ENCODE measurements at regions not wholly inside any gene's neighbourhood (a gene's known extent, or its start where the extent isn't known, plus 50 kb on each side); places are given as distances from the start of the nearest gene placed in this dataset.

DNA sequence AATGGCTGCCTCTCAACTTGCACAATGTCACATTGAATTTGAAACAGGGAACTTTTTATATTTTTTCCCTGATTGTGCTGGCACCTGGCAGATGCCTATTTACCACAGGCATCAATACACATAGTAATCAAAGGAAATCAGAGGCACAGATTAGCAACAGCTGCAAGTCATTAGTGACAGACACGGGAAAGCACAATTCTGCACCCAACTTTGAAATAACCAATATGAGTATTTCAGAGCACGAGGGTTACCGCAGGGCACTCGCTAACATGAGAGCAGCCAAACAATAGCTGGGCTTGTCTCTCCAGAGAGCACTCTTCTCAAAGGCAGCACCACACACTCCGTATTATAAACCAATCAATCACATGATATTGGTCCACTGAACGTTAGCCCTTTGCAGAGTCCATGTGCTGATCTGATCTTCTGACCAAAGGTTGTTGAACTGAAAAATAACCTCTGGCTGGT lies 149.5 kb downstream of the RNF144B start:
- no TSS peak for BruUV-seq (replicated peaks)
- Histone ChIP-seq H3K4me1 (replicated peaks in 1 of 2; ENCODE audit: control insufficient read depth in 2 of 2, insufficient read depth in 2 of 2, low read length in 2 of 2) (no peaks in the 10 kb centered on the region), H4K20me1 (replicated peaks; ENCODE audit: control insufficient read depth, insufficient read depth, low read length) (no peaks in the 10 kb centered on the region), H3K9me1 (ENCODE audit: control insufficient read depth, insufficient read depth, low read length) (no peaks in the 10 kb centered on the region), H2AFZ (ENCODE audit: low read depth, low read length) (no peak overlapping the region), H3K27me3 (ENCODE audit: control insufficient read depth in 2 of 2, insufficient read depth in 2 of 2, low read length in 2 of 2) (no peaks in the 10 kb centered on the region), H3K4me2 (ENCODE audit: insufficient read depth, low read length) (no peak overlapping the region), H3K9ac (ENCODE audit: insufficient read depth in 1 of 2, low read depth in 2 of 2, low read length in 2 of 2) (no peak overlapping the region), H3K4me3 (no peak overlapping the region), H3K79me2 (ENCODE audit: control insufficient read depth, insufficient read depth, low read length) (no peaks in the 10 kb centered on the region), H3K36me3 (ENCODE audit: control insufficient read depth, insufficient read depth, low read length) (no peaks in the 10 kb centered on the region), H3K9me3 (replicated peaks; ENCODE audit: control insufficient read depth, insufficient read depth, low read depth, low read length) (no peaks in the 10 kb centered on the region), H3K27ac (ENCODE audit: extremely low read depth, low read depth, low read length) (no peak overlapping the region)
- WGBS (ENCODE audit: insufficient coverage, low coverage, missing lambda C conversion rate): 1% methylated on average over 6 of the region's 6 CpGs
- TF ChIP-seq TBP (optimal IDR thresholded peaks at IDR 0.05; ENCODE audit: low read depth, low read length): no peak
- no peak for TF ChIP-seq WHSC1 (IDR thresholded peaks at IDR 0.05; ENCODE audit: low read length)
- TF ChIP-seq ZNF184 (CRISPR knock-in tag; IDR thresholded peaks at IDR 0.05): no peak
- TF ChIP-seq, protein P1, sequence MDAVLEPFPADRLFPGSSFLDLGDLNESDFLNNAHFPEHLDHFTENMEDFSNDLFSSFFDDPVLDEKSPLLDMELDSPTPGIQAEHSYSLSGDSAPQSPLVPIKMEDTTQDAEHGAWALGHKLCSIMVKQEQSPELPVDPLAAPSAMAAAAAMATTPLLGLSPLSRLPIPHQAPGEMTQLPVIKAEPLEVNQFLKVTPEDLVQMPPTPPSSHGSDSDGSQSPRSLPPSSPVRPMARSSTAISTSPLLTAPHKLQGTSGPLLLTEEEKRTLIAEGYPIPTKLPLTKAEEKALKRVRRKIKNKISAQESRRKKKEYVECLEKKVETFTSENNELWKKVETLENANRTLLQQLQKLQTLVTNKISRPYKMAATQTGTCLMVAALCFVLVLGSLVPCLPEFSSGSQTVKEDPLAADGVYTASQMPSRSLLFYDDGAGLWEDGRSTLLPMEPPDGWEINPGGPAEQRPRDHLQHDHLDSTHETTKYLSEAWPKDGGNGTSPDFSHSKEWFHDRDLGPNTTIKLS (IDR thresholded peaks at IDR 0.05; ENCODE audit: borderline replicate concordance, low read depth): no peak
- no peak for TF ChIP-seq ATF1 (CRISPR knock-in tag; IDR thresholded peaks at IDR 0.05)
- TF ChIP-seq ATF1 (tag; IDR thresholded peaks at IDR 0.05): no peak
- no peak for TF ChIP-seq PHF21A (IDR thresholded peaks at IDR 0.05; ENCODE audit: borderline replicate concordance, low read depth)
- TF ChIP-seq IRF2 (CRISPR knock-in tag; IDR thresholded peaks at IDR 0.05): no peak
- no peak for TF ChIP-seq RAD21 (CRISPR knock-in tag; conservative IDR thresholded peaks at IDR 0.05 in 1 of 2, IDR thresholded peaks at IDR 0.05 in 1 of 2)
- no peak for TF ChIP-seq U2AF2 (optimal IDR thresholded peaks at IDR 0.05; ENCODE audit: low read depth, low read length)
- no peak for TF ChIP-seq SPI1 (IDR thresholded peaks at IDR 0.05; ENCODE audit: borderline replicate concordance, low read depth, low read length)
- no peak for TF ChIP-seq GTF2F1 (IDR thresholded peaks at IDR 0.05; ENCODE audit: low read depth, low read length)
- TF ChIP-seq RBM14 (IDR thresholded peaks at IDR 0.05; ENCODE audit: borderline replicate concordance, insufficient read depth, low read depth, low read length): no peak
- TF ChIP-seq, protein P2, sequence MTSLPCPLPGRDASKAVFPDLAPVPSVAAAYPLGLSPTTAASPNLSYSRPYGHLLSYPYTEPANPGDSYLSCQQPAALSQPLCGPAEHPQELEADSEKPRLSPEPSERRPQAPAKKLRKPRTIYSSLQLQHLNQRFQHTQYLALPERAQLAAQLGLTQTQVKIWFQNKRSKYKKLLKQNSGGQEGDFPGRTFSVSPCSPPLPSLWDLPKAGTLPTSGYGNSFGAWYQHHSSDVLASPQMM (CRISPR knock-in tag; IDR thresholded peaks at IDR 0.05): no peak
- intact Hi-C loops (cut with micrococcal nuclease): no loop called here
- CTCF ChIA-PET (ENCODE audit: low intra/inter-chr PET ratio): no interaction called here
- ATAC-seq (no peak), DNase-seq (ENCODE audit: extremely low read depth in 1 of 4, low spot score in 3 of 4) (no peak), FAIRE-seq (no peak)
- in situ Hi-C loops (cut with MboI): no loop called here
- POLR2A ChIA-PET: interaction anchor here (0.5 kb wide), 1 partner anchor 982 kb away, joined by 3 read pairs; no protein-coding TSS in a partner anchor
